NT2/D1 (cell line): ENCODE measurements at regions not wholly inside any gene's neighbourhood (a gene's known extent, or its start where the extent isn't known, plus 50 kb on each side); places are given as distances from the start of the nearest gene placed in this dataset.

Experiments used
- SUZ12 ChIP-seq: IDR thresholded peaks from 2 replicates; pipeline ENCODE4 v1.6.1; 2011; ENCODE audit not compliant: insufficient read length, insufficient read depth; ENCODE audit errors: extremely low read depth
- YY1 ChIP-seq: IDR thresholded peaks from 2 replicates; pipeline ENCODE4 v1.6.1; 2011; ENCODE audit not compliant: insufficient read length, insufficient read depth
- ZNF274 ChIP-seq: IDR thresholded peaks from 2 replicates; pipeline ENCODE4 v1.6.1; 2011; ENCODE audit warnings: mild to moderate bottlenecking, low read depth, low read length

- TF ChIP-seq ZNF274 (no peak), SUZ12 (no peak), YY1 (no peak)
These were observed 439.4 kb downstream of the RAPGEF2 start for GRCh38 chr4:159542296-159542695.
